Heart left ventricle (tissue), 16 donors: ENCODE measurements at regions not wholly inside any gene's neighbourhood (a gene's known extent, or its start where the extent isn't known, plus 50 kb on each side); places are given as distances from the start of the nearest gene placed in this dataset.

Experiments used
- ATAC-seq, 4 donors: fragments of 200-7000 bp; cut with Tn5 transposase; one replicate each; pipeline ENCODE4 v1.9.1; 2020 to 2022; ENCODE audit warnings: moderate library complexity in 4 of 4, mild to moderate bottlenecking in 3 of 4, moderate number of reproducible peaks in 1 of 4
- DNase-seq, 5 donors: peaks; one replicate each; pipeline ENCODE4 v3.0.0-alpha.2; 2020
- H3K27ac ChIP-seq, 12 donors: fragments of 200-600 bp; sonication (generic) in 4 of 12; one replicate each; pipeline versions ENCODE4 v1.5.0 to v1.8.0; 2016 to 2022; ENCODE audit warnings: mild to moderate bottlenecking in 2 of 12
- H3K27me3 ChIP-seq, 9 donors: fragments of 200-600 bp; sonication (generic) in 2 of 9; one replicate each; pipeline versions ENCODE4 v1.5.1 to v1.8.0; 2016 to 2022; ENCODE audit warnings: mild to moderate bottlenecking in 3 of 9
- H3K36me3 ChIP-seq, 9 donors: fragments of 200-600 bp; sonication (generic) in 2 of 9; one replicate each; pipeline versions ENCODE4 v1.5.0 to v1.8.0; 2018 to 2022; ENCODE audit warnings: mild to moderate bottlenecking in 2 of 9
- H3K4me1 ChIP-seq, 12 donors: fragments of 200-600 bp; sonication (generic) in 4 of 12; one replicate each; pipeline versions ENCODE4 v1.5.0 to v1.8.0; 2016 to 2022; ENCODE audit warnings: mild to moderate bottlenecking in 3 of 12
- H3K4me3 ChIP-seq, 12 donors: fragments of 200-600 bp; sonication (generic) in 4 of 12; one replicate each; pipeline versions ENCODE4 v1.5.0 to v1.8.0; 2017 to 2022; ENCODE audit warnings: mild to moderate bottlenecking in 9 of 12, moderate library complexity in 4 of 12
- H3K9me3 ChIP-seq, 12 donors: fragments of 200-600 bp; sonication (generic) in 4 of 12; one replicate each; pipeline versions ENCODE4 v1.5.0 to v1.8.0; 2016 to 2022; ENCODE audit warnings: mild to moderate bottlenecking in 1 of 12
- POLR2A ChIP-seq, 2 donors: fragments of 450-650 bp; IDR thresholded peaks; one replicate each; pipeline ENCODE4 v1.6.1; 2017; ENCODE audit warnings: antibody characterized with exemption in 2 of 2, mild to moderate bottlenecking in 2 of 2, moderate library complexity in 2 of 2
- WGBS, 4 donors: extraction: QIAGEN DNeasy Blood & Tissue Kit in 2 of 4; methylation state at CpG; one replicate each; pipeline versions ENCODE4 v1.1.5 to v1.1.7; 2013 to 2018; 5-methylcytosine and 5-hydroxymethylcytosine counted together
- intact Hi-C, 10 donors: fragments of 100-400 bp; cut with DNase I; formaldehyde crosslinking; loops; one replicate each; pipeline versions ENCODE4 v1.11.1 to v1.14.2; 2022
- TF ChIP-seq, protein P1 (sequence below), 12 donors: fragments of 200-600 bp; sonication (generic) in 4 of 12; IDR thresholded peaks; one replicate each; pipeline versions ENCODE4 v1.5.0 to v1.8.0; 2018 to 2022; ENCODE audit warnings: antibody characterized with exemption in 12 of 12, mild to moderate bottlenecking in 5 of 12
- donor health status: ischemic (EF 13 %, LVEDD 7.1; RV severe dilation, severe dysfunction).
- donor health status: healthy with polysubstance abuse.
- donor health status: DM: no; HTN: yes; CAD: no.
- donor health status: DM: no; HTN: no; CAD: no.
- donor health status: ischemic (EF 25% LVEDD 6.9; RV normal size, moderate dysfunction).
- donor health status: ischemic (EF 25% LVEDD 5.7; RV mildly dilated, moderate dysfunction).
- donor health status: healthy.
- donor health status: DM: yes; HTN: yes; CAD: no.
- donor health status: ischemic (EF 35%, LVEDD 5.7; RV mildly dilated, moderate dysfunction).
- donor health status: nonischemic (EF 11% LVEDD 7.7; RV severe dilation, severe dysfunction).
- donor health status: DM: yes; HTN: yes; CAD: no.
- donor health status: PGD.
- donor health status: ischemic (EF 29% LVEDD 5.4; RV normal size, mild dysfunction).
- donor health status: nonischemic (EF 23%, LVEDD 6.1; RV moderate dilation, normal function).

DNA sequence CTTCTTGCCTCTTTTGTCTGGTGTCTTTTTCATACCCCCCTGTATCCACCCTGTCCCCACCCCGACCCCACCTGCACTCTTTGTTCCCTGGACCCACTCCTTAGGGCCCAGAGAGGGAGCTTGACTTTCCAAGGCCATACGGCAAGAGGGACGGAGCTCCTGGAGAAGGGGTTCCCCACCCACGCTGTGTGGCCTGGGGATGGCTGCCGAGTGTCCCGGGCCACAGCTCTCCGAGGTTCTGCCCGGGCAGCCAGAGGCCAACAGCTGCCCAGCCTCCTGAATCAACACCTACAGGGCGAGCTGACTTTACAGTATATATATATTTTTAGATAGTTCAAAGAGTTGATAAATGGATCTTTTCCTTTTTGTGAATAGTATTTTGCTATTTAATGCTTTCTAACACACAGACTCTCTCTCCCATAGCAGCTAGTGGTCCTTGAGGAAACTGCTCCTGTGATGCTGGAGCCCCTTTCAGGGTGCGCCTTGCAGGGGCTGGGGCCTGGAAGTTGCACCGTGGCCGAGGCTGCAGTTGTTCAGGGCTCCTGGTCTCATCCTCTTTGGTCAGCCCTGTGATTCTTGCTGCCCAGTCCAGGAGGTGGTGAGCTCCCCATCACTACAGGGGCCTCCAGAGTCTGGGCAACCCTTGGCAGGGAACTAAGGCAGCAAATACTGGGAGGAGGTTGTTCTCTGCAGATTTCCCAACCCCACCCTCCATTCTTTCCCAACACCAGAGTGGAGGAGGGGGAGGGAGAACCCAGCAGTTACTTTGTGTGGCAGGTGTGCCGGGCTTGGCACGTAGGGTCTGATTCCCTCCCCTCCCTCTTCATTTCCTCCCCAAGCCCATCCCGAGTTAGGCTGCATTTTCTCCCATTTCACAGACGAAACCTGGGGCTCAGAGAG, 321.6 kb downstream of the PTPRU start:
- DNase-seq (peak in 1 of 5 donors; percentile 42), ATAC-seq (no peak)
- intact Hi-C loops = loop anchor here in 1 of 10 donors (5.0 kb wide), 1 partner anchor 1099 kb away; no protein-coding TSS in a partner anchor
- H3K27me3 ChIP-seq = peaks cover 0 to 5% (median 0%) of the 10 kb centered on the region in 9 donors
- no peak for TF ChIP-seq POLR2A (IDR thresholded peaks at IDR 0.05)
- H3K27ac ChIP-seq = no peak overlapping the region
- no peaks in the 10 kb centered on the region for H3K4me1 ChIP-seq
- no peak overlapping the region for H3K4me3 ChIP-seq
- WGBS, 4 donors = 69 to 79% (median 71%) methylated on average over 16 of the region's 16 CpGs
- no peaks in the 10 kb centered on the region for H3K36me3 ChIP-seq
- peaks cover 0 to 7% (median 5%) of the 10 kb centered on the region in 12 donors for H3K9me3 ChIP-seq

- no peak overlapping the region for H3K4me3 ChIP-seq
- H3K27me3 ChIP-seq = peaks cover 0 to 5% (median 0%) of the 10 kb centered on the region in 9 donors
- H3K9me3 ChIP-seq = no peaks in the 10 kb centered on the region
- intact Hi-C loops = loop anchor here in 1 of 10 donors (5.0 kb wide), 1 partner anchor 1100 kb away; no protein-coding TSS in a partner anchor
- no peaks in the 10 kb centered on the region for H3K36me3 ChIP-seq
- TF ChIP-seq, protein P1, sequence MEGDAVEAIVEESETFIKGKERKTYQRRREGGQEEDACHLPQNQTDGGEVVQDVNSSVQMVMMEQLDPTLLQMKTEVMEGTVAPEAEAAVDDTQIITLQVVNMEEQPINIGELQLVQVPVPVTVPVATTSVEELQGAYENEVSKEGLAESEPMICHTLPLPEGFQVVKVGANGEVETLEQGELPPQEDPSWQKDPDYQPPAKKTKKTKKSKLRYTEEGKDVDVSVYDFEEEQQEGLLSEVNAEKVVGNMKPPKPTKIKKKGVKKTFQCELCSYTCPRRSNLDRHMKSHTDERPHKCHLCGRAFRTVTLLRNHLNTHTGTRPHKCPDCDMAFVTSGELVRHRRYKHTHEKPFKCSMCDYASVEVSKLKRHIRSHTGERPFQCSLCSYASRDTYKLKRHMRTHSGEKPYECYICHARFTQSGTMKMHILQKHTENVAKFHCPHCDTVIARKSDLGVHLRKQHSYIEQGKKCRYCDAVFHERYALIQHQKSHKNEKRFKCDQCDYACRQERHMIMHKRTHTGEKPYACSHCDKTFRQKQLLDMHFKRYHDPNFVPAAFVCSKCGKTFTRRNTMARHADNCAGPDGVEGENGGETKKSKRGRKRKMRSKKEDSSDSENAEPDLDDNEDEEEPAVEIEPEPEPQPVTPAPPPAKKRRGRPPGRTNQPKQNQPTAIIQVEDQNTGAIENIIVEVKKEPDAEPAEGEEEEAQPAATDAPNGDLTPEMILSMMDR (IDR thresholded peaks at IDR 0.05) = no peak
- no peak for TF ChIP-seq POLR2A (IDR thresholded peaks at IDR 0.05)
- ATAC-seq = no peak
- peak in 1 of 5 donors; percentile 13 for DNase-seq
- no peaks in the 10 kb centered on the region for H3K4me1 ChIP-seq
- WGBS, 4 donors = 57 to 70% (median 64%) methylated on average over 5 of the region's 5 CpGs
- H3K27ac ChIP-seq = no peak overlapping the region
Observed at GRCh38 chr1:29557066-29557465, 320.7 kb downstream of the PTPRU start.

- no peaks in the 10 kb centered on the region for H3K9me3 ChIP-seq
- ATAC-seq = no peak
- DNase-seq = peak in 1 of 5 donors; percentile 30
- H3K36me3 ChIP-seq = no peaks in the 10 kb centered on the region
- WGBS, 4 donors = 55 to 72% (median 61%) methylated on average over 4 of the region's 4 CpGs
- intact Hi-C loops = loop anchor here in 1 of 10 donors (5.0 kb wide), 1 partner anchor 1101 kb away; no protein-coding TSS in a partner anchor
- H3K4me1 ChIP-seq = no peaks in the 10 kb centered on the region
- H3K27me3 ChIP-seq = peaks cover 0 to 5% (median 0%) of the 10 kb centered on the region in 9 donors
- no peak for TF ChIP-seq POLR2A (IDR thresholded peaks at IDR 0.05)
- TF ChIP-seq, protein P1 (IDR thresholded peaks at IDR 0.05) = no peak
- H3K27ac ChIP-seq = no peak overlapping the region
- no peak overlapping the region for H3K4me3 ChIP-seq
Observed at GRCh38 chr1:29556657-29557056, 320.3 kb downstream of the PTPRU start.

- ATAC-seq = no peak
- Histone ChIP-seq H3K4me3 (no peak overlapping the region), H3K27me3 (peaks cover 0 to 16% (median 0%) of the 10 kb centered on the region in 9 donors)
Observed at GRCh38 chr1:29555043-29555620, 318.8 kb downstream of the PTPRU start.

More at GRCh38 chr1:29555043-29555620, 318.8 kb downstream of the PTPRU start:
- WGBS, 4 donors = 80 to 89% (median 85%) methylated on average over 9 to 10 of the region's 10 CpGs
- intact Hi-C loops = loop anchor here in 1 of 10 donors (5.0 kb wide), 1 partner anchor 1102 kb away; no protein-coding TSS in a partner anchor
- Histone ChIP-seq H3K9me3 (no peaks in the 10 kb centered on the region), H3K36me3 (no peaks in the 10 kb centered on the region), H3K4me1 (no peaks in the 10 kb centered on the region), H3K27ac (no peak overlapping the region)
- DNase-seq = peak in 1 of 5 donors; percentile 32
- no peak for TF ChIP-seq POLR2A (IDR thresholded peaks at IDR 0.05)
- TF ChIP-seq, protein P1 (IDR thresholded peaks at IDR 0.05) = no peak
